ENCODE measurements at regions not wholly inside any gene's neighbourhood (a gene's known extent, or its start where the extent isn't known, plus 50 kb on each side); places are given as distances from the start of the nearest gene placed in this dataset.

DNA sequence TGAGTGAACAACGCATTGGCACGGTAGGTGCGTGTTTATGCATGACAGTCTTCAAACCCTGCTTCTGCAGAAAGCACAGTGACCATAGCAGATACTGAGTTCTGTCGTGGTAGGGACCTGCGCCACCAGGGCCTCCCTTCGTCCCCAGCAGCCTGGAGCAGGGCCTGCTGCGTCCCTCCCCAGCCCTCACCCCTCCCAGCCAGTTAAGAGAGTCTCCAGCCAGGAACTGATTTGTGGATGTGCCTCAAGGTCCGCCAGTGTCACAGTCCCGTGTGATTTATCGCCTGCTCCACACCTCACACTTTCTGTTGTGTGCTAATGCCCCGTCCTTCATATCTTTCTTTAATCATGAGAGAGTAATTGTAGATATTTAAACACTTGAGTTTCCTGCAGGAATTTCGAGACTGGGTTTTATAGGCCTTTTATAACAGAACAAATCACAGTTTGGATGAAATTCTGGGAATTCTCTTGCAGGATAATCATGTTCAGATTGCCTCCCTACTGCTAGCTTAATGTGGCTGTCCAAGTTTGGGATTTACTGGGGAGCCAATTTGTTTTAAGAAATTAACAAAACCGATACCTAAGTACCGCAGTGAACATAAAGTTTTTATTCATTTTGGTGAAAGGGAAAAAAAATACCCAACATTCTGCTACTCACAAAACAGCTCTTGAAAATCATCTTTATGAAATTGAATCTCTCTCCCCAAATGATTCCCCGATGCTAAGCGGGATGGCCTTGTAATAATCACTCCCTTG lies 438.6 kb downstream of the TSHZ3 start:
- no peaks in the 10 kb centered on the region for H3K4me1 ChIP-seq (ENCODE audit: insufficient read depth, low read length)
- no peaks in the 10 kb centered on the region for H3K9me3 ChIP-seq (ENCODE audit: control insufficient read depth in 1 of 2, low read length in 2 of 2)
- H3K27me3 ChIP-seq (ENCODE audit: insufficient read depth, low read length), result no peaks in the 10 kb centered on the region
- no peak overlapping the region for H3K4me3 ChIP-seq (ENCODE audit: low read length in 2 of 2)
- Mint-ChIP-seq H3K4me3 (no peak overlapping the region), H3K36me3 (no peaks in the 10 kb centered on the region), H3K27ac (no peak overlapping the region), H3K4me1 (no peaks in the 10 kb centered on the region), H3K9me3 (no peaks in the 10 kb centered on the region), H3K27me3 (peaks cover 0 to 7% of the 10 kb centered on the region in 2 donors)
- no peaks in the 10 kb centered on the region for H3K36me3 ChIP-seq (ENCODE audit: insufficient read depth, low read length)
- no peak overlapping the region for H3K27ac ChIP-seq (ENCODE audit: low read depth, low read length)
- CTCF ChIA-PET (ENCODE audit: partially characterized antibody), result no interaction called here
- POLR2A ChIA-PET (ENCODE audit: partially characterized antibody), result no interaction called here
- intact Hi-C loops (cut with micrococcal nuclease), result no loop called here
- DNase-seq, result no peak

DNA sequence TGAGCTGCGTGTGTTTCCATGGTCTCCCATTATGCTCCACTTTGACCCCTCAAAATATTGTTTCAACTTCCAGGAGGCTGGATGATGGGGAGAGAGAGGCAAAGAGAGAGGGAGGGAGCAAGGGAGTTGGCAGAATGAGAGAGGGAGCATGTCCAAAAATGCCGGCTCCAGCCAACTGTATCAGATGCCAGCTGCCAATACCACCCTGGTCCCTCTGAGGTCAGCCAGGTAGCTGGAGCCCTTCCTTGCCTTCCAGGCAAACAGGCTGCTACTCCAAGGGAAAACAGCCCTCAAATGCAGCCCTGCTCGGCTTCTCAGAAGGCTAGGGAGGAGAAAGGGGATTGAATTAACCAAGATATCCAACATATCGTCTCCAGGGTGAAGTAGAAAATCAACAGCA lies 440.0 kb downstream of the TSHZ3 start:
- CTCF ChIA-PET (ENCODE audit: partially characterized antibody), result interaction anchor here (1.1 kb wide), 1 partner anchor 14 kb away, joined by 3 read pairs; no protein-coding TSS in a partner anchor

DNA sequence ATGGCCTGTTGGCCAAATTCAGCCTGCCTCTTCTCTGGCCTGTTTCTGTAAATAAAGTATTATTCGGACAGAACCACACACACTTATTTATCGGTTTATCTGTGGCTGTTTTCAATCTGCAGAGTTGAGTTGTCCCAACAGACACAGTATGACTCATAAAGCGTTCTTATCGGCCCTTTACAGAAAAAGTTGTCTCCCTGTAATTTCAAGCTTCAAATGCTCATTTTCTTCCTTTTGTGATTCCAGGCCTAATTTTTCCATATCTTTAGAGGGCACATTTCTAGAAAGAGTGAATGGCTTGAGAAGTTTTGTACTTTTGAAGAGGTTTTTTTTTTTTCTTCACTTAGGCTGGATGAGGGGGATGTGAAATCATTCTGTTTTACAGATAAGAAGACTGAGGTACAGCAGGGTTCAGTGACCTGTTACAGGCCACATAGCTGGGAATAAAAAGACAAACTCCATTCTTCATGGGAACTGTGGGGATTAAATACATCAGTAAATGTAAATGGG lies 440.9 kb downstream of the TSHZ3 start:
- ChIA-PET POLR2A (ENCODE audit: partially characterized antibody) (no interaction called here), CTCF (ENCODE audit: partially characterized antibody) (no interaction called here)
- Mint-ChIP-seq H3K27ac (no peak overlapping the region), H3K27me3 (peaks cover 3 to 7% of the 10 kb centered on the region in 2 donors), H3K4me1 (no peaks in the 10 kb centered on the region), H3K36me3 (no peaks in the 10 kb centered on the region), H3K4me3 (no peak overlapping the region), H3K9me3 (no peaks in the 10 kb centered on the region)
- Histone ChIP-seq H3K27me3 (ENCODE audit: insufficient read depth, low read length) (no peaks in the 10 kb centered on the region), H3K4me3 (ENCODE audit: low read length in 2 of 2) (no peak overlapping the region), H3K9me3 (ENCODE audit: control insufficient read depth in 1 of 2, low read length in 2 of 2) (no peaks in the 10 kb centered on the region), H3K36me3 (ENCODE audit: insufficient read depth, low read length) (no peaks in the 10 kb centered on the region), H3K27ac (ENCODE audit: low read depth, low read length) (no peak overlapping the region), H3K4me1 (ENCODE audit: insufficient read depth, low read length) (no peaks in the 10 kb centered on the region)
- no peak for DNase-seq
- intact Hi-C loops (cut with micrococcal nuclease), result no loop called here

More for the DNA sequence above, 440.0 kb downstream of the TSHZ3 start:
- Histone ChIP-seq H3K4me1 (ENCODE audit: insufficient read depth, low read length) (no peaks in the 10 kb centered on the region), H3K9me3 (ENCODE audit: control insufficient read depth in 1 of 2, low read length in 2 of 2) (no peaks in the 10 kb centered on the region), H3K27me3 (ENCODE audit: insufficient read depth, low read length) (no peaks in the 10 kb centered on the region), H3K4me3 (ENCODE audit: low read length in 2 of 2) (no peak overlapping the region), H3K36me3 (ENCODE audit: insufficient read depth, low read length) (no peaks in the 10 kb centered on the region), H3K27ac (ENCODE audit: low read depth, low read length) (no peak overlapping the region)
- Mint-ChIP-seq H3K4me1 (no peaks in the 10 kb centered on the region), H3K4me3 (no peak overlapping the region), H3K27me3 (peaks cover 3 to 7% of the 10 kb centered on the region in 2 donors), H3K36me3 (no peaks in the 10 kb centered on the region), H3K27ac (no peak overlapping the region), H3K9me3 (no peaks in the 10 kb centered on the region)
- POLR2A ChIA-PET (ENCODE audit: partially characterized antibody), result no interaction called here
- DNase-seq, result no peak
- intact Hi-C loops (cut with micrococcal nuclease), result no loop called here

DNA sequence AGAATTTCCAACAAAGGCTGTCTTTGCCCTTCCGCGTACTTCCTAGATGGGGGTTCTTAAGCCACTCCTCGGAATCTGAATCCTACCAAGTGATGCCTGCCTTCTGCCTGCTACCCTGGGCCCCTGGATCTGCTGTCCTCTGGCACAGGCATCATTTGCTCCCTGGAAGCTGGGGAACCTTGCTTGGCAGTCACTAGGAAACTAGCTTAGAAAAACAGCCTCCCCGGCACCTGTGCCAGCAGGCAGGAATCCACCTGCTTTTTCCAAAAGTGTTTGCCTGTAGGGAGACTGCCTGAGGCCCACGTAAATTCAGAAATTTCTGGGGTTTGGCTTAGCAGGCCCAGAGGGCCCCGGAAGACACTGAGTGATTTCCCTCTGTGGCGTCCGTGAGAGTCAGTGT lies 442.4 kb downstream of the TSHZ3 start:
- POLR2A ChIA-PET (ENCODE audit: partially characterized antibody), result no interaction called here
- H3K27ac ChIP-seq (ENCODE audit: low read depth, low read length), result no peak overlapping the region
- no peak overlapping the region for H3K4me3 ChIP-seq (ENCODE audit: low read length in 2 of 2)
- H3K27ac Mint-ChIP-seq, result no peak overlapping the region
- H3K27me3 ChIP-seq (ENCODE audit: insufficient read depth, low read length), result no peaks in the 10 kb centered on the region
- H3K4me3 Mint-ChIP-seq, result no peak overlapping the region
- no peaks in the 10 kb centered on the region for H3K9me3 ChIP-seq (ENCODE audit: control insufficient read depth in 1 of 2, low read length in 2 of 2)
- no peaks in the 10 kb centered on the region for H3K9me3 Mint-ChIP-seq
- no peaks in the 10 kb centered on the region for H3K36me3 ChIP-seq (ENCODE audit: insufficient read depth, low read length)
- intact Hi-C loops (cut with micrococcal nuclease), result no loop called here
- peaks cover 3 to 4% of the 10 kb centered on the region in 2 donors for H3K27me3 Mint-ChIP-seq
- no peaks in the 10 kb centered on the region for H3K4me1 Mint-ChIP-seq
- H3K4me1 ChIP-seq (ENCODE audit: insufficient read depth, low read length), result no peaks in the 10 kb centered on the region
- H3K36me3 Mint-ChIP-seq, result no peaks in the 10 kb centered on the region
- CTCF ChIA-PET (ENCODE audit: partially characterized antibody), result no interaction called here
- DNase-seq, result no peak

DNA sequence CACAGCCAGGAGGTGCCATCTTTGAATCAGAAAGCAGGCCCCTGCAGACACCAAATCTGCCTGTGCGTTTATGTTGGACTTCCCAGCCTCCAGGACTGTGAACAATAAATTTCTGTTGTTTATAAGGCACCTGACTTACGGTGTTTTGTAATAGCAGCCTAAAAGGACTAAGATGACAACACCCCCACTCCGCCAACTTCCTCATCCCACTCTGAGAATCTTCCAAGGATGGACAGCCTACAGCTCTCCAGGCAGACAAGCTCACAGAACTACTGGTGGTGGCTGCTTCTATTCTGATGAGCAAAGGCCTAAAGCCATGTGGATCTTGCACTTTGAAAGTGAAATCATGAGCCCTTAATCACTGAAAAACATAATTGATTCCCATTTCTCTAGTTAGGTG lies 449.2 kb downstream of the TSHZ3 start:
- H3K4me1 ChIP-seq (ENCODE audit: insufficient read depth, low read length), result no peaks in the 10 kb centered on the region
- no peak overlapping the region for H3K4me3 ChIP-seq (ENCODE audit: low read length in 2 of 2)

DNA sequence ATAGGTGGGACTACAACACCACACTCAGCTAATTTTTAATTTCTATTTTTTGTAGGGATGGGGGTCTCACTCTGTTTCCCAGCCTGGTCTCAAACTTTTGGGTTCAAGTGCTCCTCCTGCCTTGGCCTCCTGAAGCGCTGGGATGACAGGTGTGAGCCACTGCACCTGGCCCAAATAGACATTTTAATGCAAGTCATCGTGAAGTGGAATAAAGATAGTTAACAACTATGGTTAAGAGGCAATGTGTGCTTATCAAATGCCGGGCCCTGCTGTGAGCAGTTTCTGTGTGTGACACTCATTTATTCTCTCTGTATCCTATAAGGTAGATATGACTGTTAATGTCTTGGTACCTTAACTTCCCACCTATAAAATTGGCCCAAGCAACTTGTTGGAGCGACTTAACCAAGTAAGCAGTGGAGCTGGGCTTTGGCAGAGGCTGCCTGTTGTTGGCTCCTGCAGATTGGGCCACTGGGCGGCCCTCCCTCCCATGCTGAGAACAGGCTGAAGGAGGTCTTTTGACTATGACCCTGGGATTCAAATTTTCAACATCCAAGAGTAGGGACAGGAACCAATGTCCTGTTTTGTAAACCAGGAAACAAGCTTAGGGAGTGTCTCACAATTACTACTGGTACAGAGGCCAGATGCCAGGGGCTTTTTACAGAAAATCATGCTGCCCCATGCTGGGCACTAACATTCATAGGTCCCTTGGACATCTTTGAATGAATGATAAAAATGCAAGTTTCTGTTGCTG lies 450.7 kb downstream of the TSHZ3 start:
- CTCF ChIA-PET (ENCODE audit: partially characterized antibody), result no interaction called here

More for the DNA sequence above, 449.2 kb downstream of the TSHZ3 start:
- no peaks in the 10 kb centered on the region for H3K36me3 Mint-ChIP-seq
- Histone ChIP-seq H3K27me3 (ENCODE audit: insufficient read depth, low read length) (no peaks in the 10 kb centered on the region), H3K9me3 (ENCODE audit: control insufficient read depth in 1 of 2, low read length in 2 of 2) (no peaks in the 10 kb centered on the region), H3K36me3 (ENCODE audit: insufficient read depth, low read length) (no peaks in the 10 kb centered on the region), H3K27ac (ENCODE audit: low read depth, low read length) (no peak overlapping the region)
- H3K9me3 Mint-ChIP-seq, result no peaks in the 10 kb centered on the region
- H3K4me3 Mint-ChIP-seq, result no peak overlapping the region
- H3K27me3 Mint-ChIP-seq, result peaks cover 4% of the 10 kb centered on the region in 2 donors
- H3K27ac Mint-ChIP-seq, result no peak overlapping the region
- DNase-seq, result no peak
- CTCF ChIA-PET (ENCODE audit: partially characterized antibody), result no interaction called here
- intact Hi-C loops (cut with micrococcal nuclease), result no loop called here
- POLR2A ChIA-PET (ENCODE audit: partially characterized antibody), result no interaction called here
- H3K4me1 Mint-ChIP-seq, result no peaks in the 10 kb centered on the region

DNA sequence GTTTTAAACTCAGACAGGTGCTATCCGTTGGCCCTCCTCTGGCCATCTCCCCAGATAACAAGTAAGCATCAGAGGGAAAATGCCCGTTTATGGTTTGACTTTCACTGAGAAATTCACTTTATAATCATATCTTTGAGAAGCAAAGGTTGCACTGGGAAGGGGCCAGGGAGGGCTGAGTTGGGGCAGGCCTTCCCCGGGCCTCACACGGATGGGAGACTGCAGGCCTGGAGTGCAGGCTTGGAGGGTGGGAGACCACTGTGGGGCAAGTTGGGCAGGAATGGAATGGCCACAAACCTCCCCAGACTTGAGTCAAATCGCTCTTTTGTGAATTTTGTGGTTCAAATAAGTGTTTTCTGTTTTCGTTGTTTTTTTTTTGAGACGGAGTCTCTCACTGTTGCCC lies 451.7 kb downstream of the TSHZ3 start:
- Mint-ChIP-seq H3K27me3 (peaks cover 2 to 4% of the 10 kb centered on the region in 2 donors), H3K4me3 (no peak overlapping the region), H3K27ac (no peak overlapping the region), H3K36me3 (no peaks in the 10 kb centered on the region), H3K4me1 (no peaks in the 10 kb centered on the region), H3K9me3 (no peaks in the 10 kb centered on the region)
- H3K36me3 ChIP-seq (ENCODE audit: insufficient read depth, low read length), result no peaks in the 10 kb centered on the region
- POLR2A ChIA-PET (ENCODE audit: partially characterized antibody), result no interaction called here
- H3K4me1 ChIP-seq (ENCODE audit: insufficient read depth, low read length), result no peaks in the 10 kb centered on the region
- intact Hi-C loops (cut with micrococcal nuclease), result no loop called here
- H3K4me3 ChIP-seq (ENCODE audit: low read length in 2 of 2), result no peak overlapping the region
- no peak for DNase-seq
- CTCF ChIA-PET (ENCODE audit: partially characterized antibody), result no interaction called here
- no peaks in the 10 kb centered on the region for H3K9me3 ChIP-seq (ENCODE audit: control insufficient read depth in 1 of 2, low read length in 2 of 2)
- H3K27ac ChIP-seq (ENCODE audit: low read depth, low read length), result no peak overlapping the region
- no peaks in the 10 kb centered on the region for H3K27me3 ChIP-seq (ENCODE audit: insufficient read depth, low read length)

More for the DNA sequence above, 450.7 kb downstream of the TSHZ3 start:
- Mint-ChIP-seq H3K4me3 (no peak overlapping the region), H3K27ac (no peak overlapping the region), H3K27me3 (peaks cover 2 to 4% of the 10 kb centered on the region in 2 donors), H3K36me3 (no peaks in the 10 kb centered on the region), H3K9me3 (no peaks in the 10 kb centered on the region), H3K4me1 (no peaks in the 10 kb centered on the region)
- no peaks in the 10 kb centered on the region for H3K9me3 ChIP-seq (ENCODE audit: control insufficient read depth in 1 of 2, low read length in 2 of 2)
- POLR2A ChIA-PET (ENCODE audit: partially characterized antibody), result no interaction called here
- H3K27ac ChIP-seq (ENCODE audit: low read depth, low read length), result no peak overlapping the region
- no peak overlapping the region for H3K4me3 ChIP-seq (ENCODE audit: low read length in 2 of 2)
- DNase-seq, result no peak
- intact Hi-C loops (cut with micrococcal nuclease), result no loop called here
- no peaks in the 10 kb centered on the region for H3K36me3 ChIP-seq (ENCODE audit: insufficient read depth, low read length)
- no peaks in the 10 kb centered on the region for H3K4me1 ChIP-seq (ENCODE audit: insufficient read depth, low read length)
- no peaks in the 10 kb centered on the region for H3K27me3 ChIP-seq (ENCODE audit: insufficient read depth, low read length)
